Activated CD8-positive, alpha-beta memory T cell treated with anti-CD3 and anti-CD28 coated beads, Interleukin-2, amount 50 U/mL, for 1 hour (primary cell): ENCODE measurements at regions not wholly inside any gene's neighbourhood (a gene's known extent, or its start where the extent isn't known, plus 50 kb on each side); places are given as distances from the start of the nearest gene placed in this dataset.

ENCODE experiments used
- DNase-seq: peaks from one replicate; pipeline ENCODE4 v3.0.0-alpha.2; 2020; ENCODE audit errors: extremely low read depth

DNA sequence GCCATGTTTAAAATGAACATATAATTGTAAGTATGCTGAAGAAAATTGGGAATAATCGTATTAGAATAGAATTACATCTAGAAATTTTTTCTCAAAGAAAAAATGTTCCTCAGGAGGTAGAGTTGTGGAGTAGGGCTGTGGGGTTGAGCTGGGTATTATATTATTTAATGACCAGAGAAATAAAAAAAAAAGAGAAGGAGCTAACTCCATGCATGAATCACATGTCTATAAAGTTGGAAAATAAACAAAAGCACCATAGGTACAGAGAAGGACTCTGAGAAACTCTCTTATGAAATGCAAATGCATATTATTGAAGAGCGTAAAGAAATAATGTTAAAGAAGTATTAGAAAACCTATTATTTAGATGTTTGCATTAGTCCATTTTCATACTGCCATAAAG lies 405.5 kb downstream of the EFNB2 start:
- no peak for DNase-seq

DNA sequence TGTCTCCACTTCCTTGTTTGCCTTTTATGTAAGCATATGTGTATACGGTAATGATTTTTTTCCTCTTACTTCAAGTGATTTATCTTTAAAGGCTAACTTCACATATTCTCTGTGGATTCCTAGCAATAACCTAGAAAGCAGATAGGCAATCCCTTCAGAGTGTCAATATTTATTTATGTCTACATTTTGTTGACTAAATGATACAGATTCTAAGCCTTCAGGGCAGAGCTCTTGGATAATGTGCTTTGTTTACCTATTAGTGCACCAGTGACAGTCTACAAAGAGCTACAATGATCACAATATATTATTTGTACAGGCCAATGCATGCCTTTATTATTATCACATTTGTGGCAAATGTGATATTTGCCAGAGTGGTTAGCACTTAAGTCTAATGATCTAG lies 406.2 kb downstream of the EFNB2 start:
- DNase-seq = no peak

DNA sequence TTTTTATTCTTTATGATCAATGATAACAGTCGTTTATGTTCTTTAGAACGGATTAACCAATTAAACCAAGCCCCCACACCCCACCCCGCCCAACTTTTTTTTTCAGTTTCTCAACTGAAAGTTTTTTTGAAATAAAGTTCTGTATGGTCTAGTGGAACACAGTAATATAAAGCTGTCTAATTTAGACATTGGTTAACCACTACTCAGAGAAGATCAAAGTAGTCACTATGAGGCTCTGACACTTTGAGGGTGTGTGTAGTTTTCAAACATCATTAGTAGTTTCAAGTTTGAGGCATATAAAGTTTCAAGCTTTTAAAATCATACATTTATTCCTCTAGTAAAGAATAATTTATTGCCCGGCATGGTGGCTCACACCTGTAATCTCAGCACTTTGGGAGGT lies 413.2 kb downstream of the EFNB2 start:
- DNase-seq = no peak

DNA sequence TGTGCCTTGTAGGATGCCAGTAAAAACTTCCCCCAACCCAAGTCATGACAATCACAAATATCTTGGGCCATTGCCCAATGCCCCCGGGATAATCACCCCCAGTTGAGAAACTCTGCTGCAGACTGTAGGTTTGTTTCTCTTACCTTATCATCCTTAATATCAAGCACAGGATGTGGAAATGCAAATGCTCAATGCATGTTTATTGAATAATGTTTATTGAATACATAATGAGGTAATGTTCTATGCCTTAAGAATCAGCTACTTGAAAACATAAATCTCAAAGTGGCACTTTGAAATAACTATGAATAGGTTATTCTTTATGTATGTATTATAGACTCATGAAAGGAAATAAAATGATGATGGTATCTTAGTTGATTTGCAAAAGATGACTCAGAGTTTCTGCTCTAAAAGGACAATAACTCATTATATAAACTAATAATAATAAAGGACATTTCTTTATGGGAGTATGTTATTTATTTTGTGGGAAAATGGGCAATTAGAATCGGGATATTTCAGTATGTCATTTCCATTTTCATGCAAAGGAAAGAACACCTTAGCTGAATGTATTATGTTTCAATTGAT lies 414.2 kb downstream of the EFNB2 start:
- no peak for DNase-seq

DNA sequence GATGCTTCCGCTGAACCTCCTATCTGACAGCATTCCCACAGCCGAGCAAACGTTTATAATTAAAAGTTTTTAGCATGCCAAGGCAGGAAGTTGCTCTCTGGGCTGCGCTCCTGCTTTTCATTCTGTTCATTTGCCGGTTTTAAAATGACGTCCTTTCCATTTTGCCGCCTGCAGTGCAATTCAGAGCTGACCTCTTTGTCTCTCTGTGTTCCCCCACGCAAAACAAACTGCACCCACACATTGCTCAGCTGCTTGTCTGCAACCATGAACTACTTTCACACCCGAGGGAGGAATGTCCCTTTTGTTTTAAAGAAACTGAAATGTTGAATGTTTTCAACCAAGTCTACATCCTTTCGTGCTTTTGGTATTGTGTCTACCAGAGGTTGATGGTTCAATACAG lies 416.5 kb downstream of the EFNB2 start:
- DNase-seq = no peak

DNA sequence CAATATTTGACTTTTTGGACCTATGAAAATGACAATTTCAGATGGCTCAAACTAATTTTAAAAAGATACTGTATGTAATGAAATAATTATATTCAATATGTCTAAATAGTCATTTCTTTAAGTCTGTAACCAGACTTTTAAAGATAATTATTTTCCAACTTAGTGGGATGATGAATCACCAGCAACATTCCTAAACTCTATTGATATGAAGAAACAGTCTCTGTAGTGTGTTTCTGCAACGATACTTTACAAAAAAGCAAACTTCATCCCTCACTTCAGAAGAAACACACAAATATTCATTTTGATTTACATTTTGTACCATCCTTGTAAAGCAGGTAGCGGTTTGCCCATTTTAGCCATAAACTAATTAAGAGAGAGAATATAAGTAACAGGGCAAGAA lies 417.4 kb downstream of the EFNB2 start:
- no peak for DNase-seq

DNA sequence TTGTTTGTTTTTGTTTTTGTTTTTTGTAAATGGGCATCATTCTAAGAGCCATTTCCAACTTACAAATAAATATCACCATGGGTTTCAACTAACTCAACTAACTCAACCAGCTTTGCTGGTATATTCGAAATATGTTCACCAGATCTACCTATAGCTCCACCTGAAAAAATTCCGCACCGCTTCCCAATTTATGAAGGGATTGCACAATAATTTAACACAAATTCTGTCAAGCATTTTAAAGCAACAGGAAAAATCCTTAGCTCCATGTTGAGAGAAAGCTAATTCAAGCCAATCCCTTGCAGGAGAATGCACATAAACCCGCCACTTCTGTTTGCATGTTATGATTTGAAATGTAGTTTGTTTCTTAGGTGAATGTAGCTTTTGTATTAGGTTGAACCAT lies 417.8 kb downstream of the EFNB2 start:
- no peak for DNase-seq

DNA sequence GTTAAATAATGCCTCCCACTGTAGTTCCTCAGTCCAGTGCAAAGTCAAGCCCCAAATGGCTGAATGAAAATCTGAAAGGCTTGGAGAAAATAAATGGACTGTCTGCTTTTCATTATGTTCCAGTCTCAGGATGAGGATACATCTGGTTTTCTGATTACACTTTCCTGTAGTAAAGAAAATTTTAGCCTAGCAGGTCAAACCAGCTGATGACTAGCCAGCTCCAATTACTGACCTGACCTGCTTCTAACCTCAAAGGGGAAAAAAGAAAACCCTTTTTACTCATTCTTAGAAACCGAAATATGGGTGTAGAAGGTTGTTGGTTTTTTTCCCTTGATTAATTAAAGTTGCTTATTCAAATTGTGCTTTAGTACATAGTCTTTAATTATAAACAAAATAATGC lies 418.4 kb downstream of the EFNB2 start:
- DNase-seq = no peak

DNA sequence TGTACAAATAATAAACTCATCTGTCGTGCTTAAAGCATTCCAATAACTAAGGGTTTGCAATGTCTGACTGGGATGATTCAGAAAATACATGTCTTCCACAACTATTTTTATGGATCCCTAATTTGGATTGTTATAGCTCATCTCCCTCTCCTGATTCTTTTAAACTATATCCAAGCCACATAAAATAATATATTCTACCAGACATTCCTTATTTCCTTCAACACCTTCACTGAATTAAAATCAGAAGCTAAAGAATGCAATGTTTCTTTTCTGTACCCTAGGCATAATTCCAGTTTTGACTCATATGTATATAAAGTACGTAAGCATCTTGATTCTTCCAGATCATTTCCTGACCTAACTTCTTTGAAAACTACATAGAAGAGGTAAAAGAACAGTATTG lies 420.4 kb downstream of the EFNB2 start:
- no peak for DNase-seq

DNA sequence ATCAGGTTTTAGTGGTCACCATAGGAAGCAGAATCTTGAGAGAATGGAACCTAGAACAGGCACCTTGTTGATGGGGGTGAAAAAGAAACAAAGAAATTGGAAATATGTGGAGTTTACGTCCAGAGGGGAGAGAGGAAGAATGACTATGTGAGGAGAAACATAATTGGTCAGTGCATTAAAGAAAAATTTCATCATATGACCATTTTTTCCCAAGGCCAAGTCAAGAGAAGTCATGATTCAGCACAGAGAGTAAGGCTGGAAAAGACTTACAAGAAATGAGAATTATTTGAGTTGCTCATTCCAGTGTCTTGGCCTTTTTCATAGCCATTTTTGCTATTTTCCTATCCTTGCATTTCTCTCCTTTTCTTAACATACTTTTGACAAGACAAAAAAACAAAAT lies 421.7 kb downstream of the EFNB2 start:
- no peak for DNase-seq

DNA sequence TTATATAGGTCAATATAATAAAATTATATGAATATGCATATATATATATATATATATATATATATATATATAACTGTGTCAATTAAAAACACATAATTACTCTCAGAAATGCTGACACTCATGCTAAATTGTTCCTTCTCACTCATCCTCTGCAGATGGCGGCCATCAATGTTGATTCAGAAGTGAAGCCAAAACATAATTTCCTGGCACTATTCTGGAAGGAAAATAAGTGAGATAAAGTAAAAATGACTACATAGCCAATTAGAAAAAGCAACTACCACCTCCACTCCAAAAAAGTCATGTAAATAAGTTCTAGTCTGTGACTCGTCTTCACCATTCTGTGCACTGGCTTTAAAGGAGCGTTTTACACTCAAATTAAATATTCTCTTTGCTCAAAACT lies 423.3 kb downstream of the EFNB2 start:
- no peak for DNase-seq

DNA sequence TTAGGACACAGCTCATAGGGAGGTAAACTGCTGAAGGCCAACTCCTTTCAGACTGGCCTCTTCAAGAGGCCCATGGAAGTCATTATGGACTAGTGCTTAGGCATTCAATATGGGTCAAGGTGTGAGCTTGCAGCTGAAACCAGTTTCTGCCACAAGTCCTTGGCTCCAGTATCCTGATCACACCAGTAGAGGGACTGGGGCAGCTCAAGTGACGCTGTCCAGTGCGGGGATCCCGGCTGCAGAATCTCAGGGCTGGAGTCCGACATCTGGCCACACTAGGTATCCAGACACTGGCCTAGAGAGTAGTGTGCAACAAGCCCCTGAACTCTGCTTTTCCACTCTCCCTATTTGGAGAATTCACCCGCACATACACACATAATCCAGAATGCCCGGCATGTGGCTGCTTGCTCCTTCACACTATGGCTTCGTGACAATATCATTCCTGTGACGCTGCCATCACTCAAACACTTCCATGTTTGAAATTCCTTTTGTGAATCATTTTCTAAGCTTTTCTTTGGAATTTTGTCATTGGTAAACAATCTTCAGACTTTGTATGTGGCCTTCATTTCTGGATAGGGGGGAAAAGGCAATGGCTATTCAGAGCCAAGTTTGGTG lies 425.1 kb downstream of the EFNB2 start:
- DNase-seq = no peak

DNA sequence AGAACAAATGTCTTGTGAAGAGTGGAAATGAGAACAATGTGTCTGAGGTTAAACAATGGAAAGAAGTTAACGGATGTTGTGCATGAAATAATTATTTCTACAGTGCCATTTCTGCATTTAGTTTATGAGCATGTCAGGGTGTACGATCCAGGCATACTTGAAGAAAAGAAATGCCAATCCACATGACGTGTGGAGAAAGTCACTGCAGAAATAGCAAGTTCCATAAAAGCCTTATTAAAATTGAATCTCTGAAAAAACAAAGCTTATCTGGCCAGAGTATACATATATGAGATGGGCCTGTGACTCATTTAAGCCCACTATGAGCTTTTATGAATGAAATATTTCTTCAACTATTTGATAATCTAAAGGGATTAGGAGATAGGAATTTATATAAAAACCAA lies 426.1 kb downstream of the EFNB2 start:
- no peak for DNase-seq

DNA sequence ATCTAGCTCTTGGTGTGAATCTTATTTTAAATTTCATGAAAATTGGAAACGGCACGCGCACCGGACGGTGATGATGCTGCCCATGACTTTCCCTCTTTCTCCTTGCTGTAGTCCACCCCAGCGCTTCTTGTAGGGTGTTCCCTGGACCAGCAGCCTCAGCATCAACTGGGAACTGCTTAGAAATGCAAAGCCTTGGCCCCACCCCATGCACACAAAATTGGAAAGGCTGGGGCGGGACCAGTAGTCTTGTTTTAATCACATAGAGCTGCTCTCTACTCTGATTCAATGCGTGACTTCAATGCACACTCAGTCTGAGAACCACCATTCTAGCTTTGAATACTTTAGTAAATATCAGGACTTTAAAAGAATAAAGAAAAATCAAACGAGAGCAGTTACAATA lies 427.1 kb downstream of the EFNB2 start:
- no peak for DNase-seq

DNA sequence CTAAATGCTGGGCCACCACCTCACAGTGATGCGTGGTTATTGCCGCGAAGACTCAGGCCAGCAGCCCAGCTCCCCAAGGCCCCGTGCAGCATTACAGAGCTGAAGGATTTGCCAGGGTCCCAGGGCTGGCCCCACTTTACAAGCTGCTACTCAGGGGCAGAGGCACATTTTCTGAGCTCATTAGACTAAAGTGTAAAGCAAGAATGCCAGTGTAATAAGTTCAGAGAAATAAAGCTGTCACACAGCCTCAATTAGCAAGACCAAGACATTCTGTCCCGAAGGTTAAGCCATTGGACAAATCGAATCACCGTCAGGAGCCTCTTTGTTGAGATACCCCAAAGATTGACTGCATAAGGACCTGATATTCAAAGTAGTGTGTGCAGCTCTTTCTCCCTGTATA lies 428.4 kb downstream of the EFNB2 start:
- DNase-seq = no peak

DNA sequence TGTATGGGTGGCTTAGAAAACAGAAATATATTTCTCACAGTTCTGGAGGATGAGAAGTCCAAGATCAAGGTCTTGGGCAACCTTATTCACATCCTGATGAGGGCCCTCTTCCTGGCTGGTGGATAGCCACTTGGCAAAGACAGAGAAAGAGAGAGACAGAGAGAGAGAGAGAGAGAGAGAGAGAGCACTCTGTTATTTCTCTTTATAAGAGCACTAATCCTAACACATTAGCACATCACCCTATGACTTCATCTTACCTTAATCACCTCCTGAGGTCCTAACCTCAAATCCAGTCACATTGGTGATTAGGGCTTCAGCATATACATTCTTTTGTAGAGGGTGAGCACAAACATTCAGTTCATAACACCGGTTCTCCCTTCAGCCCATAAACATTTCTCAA lies 430.3 kb downstream of the EFNB2 start:
- no peak for DNase-seq

DNA sequence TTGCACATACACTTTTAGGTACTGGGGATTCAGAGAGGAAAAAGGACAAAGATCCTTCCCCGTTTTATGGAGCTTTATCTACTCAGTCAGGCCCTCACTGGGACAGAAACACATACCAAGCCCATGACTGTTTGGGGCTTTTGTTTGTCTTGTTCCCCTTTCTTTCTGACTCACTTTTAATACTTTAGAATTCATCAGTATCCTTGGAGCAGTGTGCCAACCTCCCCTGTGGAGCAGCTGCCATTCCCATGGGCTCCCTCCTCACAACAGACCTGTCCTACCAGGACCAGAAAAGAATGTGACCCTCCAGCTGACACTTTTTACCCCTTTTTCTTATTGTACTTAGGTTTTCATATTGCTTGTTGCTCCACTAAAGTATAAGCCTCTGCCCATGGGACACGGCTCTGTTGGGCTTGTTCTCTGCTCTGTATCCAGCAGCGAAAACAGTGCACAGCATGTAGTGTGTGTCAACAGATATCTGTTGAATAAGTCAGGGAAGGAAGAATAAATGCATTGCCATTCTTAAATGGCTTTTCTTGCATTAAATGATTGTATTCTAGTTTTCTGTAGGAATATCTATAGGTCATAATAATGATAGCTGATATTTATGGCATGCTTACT lies 431.1 kb downstream of the EFNB2 start:
- DNase-seq = no peak

DNA sequence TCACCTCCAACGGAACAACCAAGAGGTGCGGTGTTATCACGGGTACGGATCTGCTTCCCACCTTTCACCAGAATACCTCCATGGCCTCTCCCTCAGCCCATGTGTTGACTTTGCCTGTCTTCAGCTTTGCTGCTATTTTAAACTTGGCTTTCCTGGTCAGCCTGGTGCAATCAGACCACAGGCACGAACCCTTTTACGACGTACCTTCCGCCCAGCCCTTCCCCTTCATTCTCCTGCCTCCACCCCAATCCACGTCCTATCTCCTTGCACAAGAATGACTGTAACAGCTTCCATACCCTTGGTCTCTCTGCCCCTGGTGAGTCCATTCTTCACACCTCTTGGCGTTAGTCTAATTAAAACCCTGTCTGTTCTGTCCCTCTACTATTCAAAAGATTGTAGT lies 431.7 kb downstream of the EFNB2 start:
- DNase-seq = no peak

DNA sequence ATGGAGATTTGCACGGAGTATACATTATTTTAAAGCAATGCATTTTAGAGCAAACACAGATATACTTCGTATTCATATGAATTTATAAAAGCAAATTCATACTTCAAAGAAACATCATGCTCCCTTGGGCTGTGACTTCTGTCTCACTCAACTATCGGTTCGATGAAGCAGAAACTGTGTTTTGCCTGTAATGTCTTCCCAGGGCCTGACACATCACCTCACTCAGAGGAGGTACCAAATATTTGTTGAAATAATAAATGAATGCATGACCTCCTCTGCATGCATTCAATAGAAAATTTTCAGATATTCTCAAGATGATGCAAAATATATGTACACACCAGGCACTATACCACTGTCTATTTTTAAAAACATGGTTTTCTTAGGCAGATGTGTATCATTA lies 432.7 kb downstream of the EFNB2 start:
- DNase-seq = no peak

DNA sequence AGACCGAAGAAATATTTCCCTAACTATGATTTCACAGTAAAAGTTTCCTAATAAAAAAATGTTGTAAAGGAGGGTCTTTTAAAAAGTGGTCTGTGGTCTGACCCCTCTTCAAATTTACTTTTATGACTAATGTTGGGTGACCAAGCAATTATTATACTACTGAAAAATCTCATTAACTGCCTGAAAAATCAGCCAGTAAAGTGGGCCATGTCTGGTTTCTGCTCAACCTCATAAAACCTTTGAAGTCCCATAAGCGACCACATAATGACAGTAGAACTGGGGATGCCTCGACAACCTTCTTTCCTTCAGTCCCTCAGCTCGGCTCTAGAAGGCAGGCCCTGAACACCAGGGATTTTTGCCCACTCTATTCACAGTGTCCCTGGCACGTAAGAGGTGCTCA lies 434.3 kb downstream of the EFNB2 start:
- DNase-seq = no peak

DNA sequence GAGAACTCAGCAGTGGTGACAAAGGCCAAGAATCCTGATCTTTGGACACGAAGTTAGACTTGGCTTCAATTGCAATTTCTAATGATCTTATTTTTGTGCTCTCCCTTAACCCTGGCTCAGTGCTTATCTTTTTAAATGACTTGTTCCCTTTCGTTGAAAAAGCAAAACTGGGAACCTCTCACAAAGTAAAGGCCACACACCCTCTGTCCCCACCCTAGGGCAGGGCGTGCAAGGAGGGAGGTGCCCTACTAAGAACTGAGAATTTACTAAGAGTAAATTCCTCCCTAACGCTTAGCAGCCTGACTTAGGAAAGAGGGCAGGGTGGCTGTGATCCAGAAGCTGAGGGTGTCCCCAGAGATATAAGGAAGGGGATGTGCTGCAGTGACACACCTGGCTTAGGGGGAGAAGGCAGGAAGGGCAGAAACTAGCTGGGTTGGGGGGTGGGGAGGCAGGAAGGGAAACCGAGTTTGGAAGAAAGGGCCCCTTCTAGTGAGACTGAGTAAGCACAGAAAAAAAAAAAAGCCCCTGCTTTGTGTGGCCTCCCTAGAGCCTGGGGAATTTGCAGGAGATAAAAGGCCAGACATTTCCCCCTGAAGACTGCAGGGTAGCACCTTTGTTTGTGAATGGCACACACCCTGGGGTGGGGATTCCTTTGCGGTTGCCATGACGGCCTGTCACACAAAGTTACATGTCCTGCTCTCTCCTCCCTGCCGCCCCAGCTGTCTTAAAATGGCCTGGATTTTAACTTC lies 435.1 kb downstream of the EFNB2 start:
- DNase-seq = no peak

DNA sequence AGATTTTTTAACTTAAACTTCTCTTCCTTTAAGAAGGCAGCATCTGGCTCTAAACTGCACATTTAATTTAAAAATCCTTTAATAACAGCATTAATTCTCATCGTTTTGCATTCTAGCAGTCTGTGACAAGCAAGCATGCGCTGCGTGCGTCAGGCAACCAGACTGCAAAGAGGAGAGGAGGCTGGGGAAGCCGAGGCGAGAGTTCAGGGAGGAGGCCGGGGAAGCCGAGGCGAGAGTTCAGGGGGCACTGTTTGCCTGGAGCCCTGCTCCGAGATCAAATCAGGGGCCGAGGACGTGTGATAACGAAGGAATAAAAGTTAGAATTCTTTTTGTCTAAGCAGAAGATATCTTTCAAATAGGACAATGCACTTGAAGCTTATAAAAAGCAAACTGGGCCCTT lies 435.7 kb downstream of the EFNB2 start:
- DNase-seq = no peak

DNA sequence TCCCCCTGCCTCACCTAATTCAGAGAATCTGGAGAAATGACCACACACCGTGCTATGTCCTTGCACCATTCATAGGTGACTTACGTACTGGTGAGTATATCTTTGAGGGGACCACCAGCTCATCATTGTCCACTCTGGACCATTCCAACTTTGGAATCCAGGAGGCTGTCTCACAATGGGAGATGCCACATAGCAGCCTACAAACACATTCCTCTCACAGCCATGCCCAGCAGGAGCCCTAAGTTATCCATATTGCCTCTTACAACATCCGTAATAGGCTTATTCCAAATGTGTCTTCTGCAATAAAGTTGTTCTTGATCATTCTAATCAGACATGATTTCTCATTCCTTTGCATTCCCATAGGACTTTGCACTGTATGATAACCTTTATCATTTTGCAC lies 436.7 kb downstream of the EFNB2 start:
- no peak for DNase-seq
